Psoas muscle (tissue), 7 donors: ENCODE measurements at regions not wholly inside any gene's neighbourhood (a gene's known extent, or its start where the extent isn't known, plus 50 kb on each side); places are given as distances from the start of the nearest gene placed in this dataset.
"Not testable (repeated sequence)": the region's sequence is repeated elsewhere in the genome, so short reads cannot be mapped to it uniquely, and the experiment has no call there.

Experiments
- ATAC-seq, 4 donors: fragments of 200-7000 bp; cut with Tn5 transposase; one replicate each; pipeline ENCODE4 v1.9.1; 2020; ENCODE audit warnings: moderate library complexity in 3 of 4, mild to moderate bottlenecking in 2 of 4
- DNase-seq, 2 donors: peaks; one replicate each; pipeline ENCODE4 v3.0.0-alpha.2; 2020
- H3K27ac ChIP-seq: fragments of 200-600 bp; one replicate; pipeline ENCODE4 v1.8.0; 2022
- H3K27me3 ChIP-seq, 3 donors: fragments of 200-600 bp in 1 of 3; one replicate each; pipeline versions ENCODE4 v1.6.1 to v1.8.0; 2013 to 2022; ENCODE audit warnings: low read length in 2 of 3, mild to moderate bottlenecking in 2 of 3, moderate library complexity in 1 of 3; ENCODE audit not compliant: insufficient read depth in 3 of 3
- H3K36me3 ChIP-seq, 2 donors: fragments of 200-600 bp in 1 of 2; one replicate each; pipeline versions ENCODE4 v1.6.1 to v1.8.0; 2013 to 2022; ENCODE audit warnings: low read depth in 1 of 2, mild to moderate bottlenecking in 1 of 2, moderate library complexity in 1 of 2; ENCODE audit not compliant: insufficient read depth in 1 of 2
- H3K4me1 ChIP-seq: fragments of 200-600 bp; one replicate; pipeline ENCODE4 v1.8.0; 2022
- H3K4me3 ChIP-seq: fragments of 200-600 bp; one replicate; pipeline ENCODE4 v1.8.0; 2022; ENCODE audit warnings: mild to moderate bottlenecking
- H3K9me3 ChIP-seq: fragments of 200-600 bp; one replicate; pipeline ENCODE4 v1.8.0; 2022
- CTCF ChIP-seq: fragments of 200-600 bp; IDR thresholded peaks from one replicate; pipeline ENCODE4 v1.8.0; 2022; ENCODE audit warnings: antibody characterized with exemption
- WGBS, 3 donors: extraction: QIAGEN DNeasy Blood & Tissue Kit; methylation state at CpG; one replicate each; pipeline versions ENCODE4 v1.1.6 to v1.1.7; 2013; 5-methylcytosine and 5-hydroxymethylcytosine counted together
- intact Hi-C, 2 donors: fragments of 100-400 bp; cut with DNase I; formaldehyde crosslinking; loops; one replicate each; pipeline versions ENCODE4 v1.11.0 to v1.14.2; 2022
- donor health status: healthy with polysubstance abuse.
- donor health status: DM: no; HTN: no; CAD: no; lungs with moderate emphysema.
- donor health status: Bipolar disorder and iron deficiency.
- donor health status: healthy.
- donor health status: DM: yes; HTN: yes; CAD: no.
- donor health status: DM: no; HTN: no; CAD: no.
- donor health status: DM: yes; HTN: yes; CAD: no.

GRCh38 chr6:115839583-115840181 is 221.0 kb downstream of the FRK start:
- H3K27ac ChIP-seq, result no peak overlapping the region
- H3K4me3 ChIP-seq, result no peak overlapping the region
- intact Hi-C loops, result no loop called here
- H3K36me3 ChIP-seq, result no peaks in the 10 kb centered on the region
- 89 to 92% (median 92%) methylated on average over 7 of the region's 7 CpGs for WGBS, 3 donors
- ATAC-seq (no peak), DNase-seq (no peak)
- H3K4me1 ChIP-seq, result no peaks in the 10 kb centered on the region
- H3K27me3 ChIP-seq, result no peaks in the 10 kb centered on the region
- no peak for TF ChIP-seq CTCF
- no peaks in the 10 kb centered on the region for H3K9me3 ChIP-seq

GRCh38 chr6:115838763-115839401 is 221.8 kb downstream of the FRK start:
- DNase-seq (no peak), ATAC-seq (peak in 1 of 4 donors; percentile 47)
- no peaks in the 10 kb centered on the region for H3K4me1 ChIP-seq
- peak; percentile 43 for TF ChIP-seq CTCF
- H3K4me3 ChIP-seq, result no peak overlapping the region
- WGBS, 3 donors, result 62 to 76% (median 74%) methylated on average over 3 of the region's 3 CpGs
- no peaks in the 10 kb centered on the region for H3K27me3 ChIP-seq
- no peak overlapping the region for H3K27ac ChIP-seq
- no peaks in the 10 kb centered on the region for H3K36me3 ChIP-seq
- intact Hi-C loops, result no loop called here
- H3K9me3 ChIP-seq, result no peaks in the 10 kb centered on the region

GRCh38 chr6:115838216-115838615 is 222.5 kb downstream of the FRK start:
- intact Hi-C loops, result no loop called here

GRCh38 chr6:115836374-115836773 is 224.3 kb downstream of the FRK start:
- H3K27me3 ChIP-seq, ATAC-seq, H3K27ac ChIP-seq, H3K4me3 ChIP-seq, intact Hi-C loops, DNase-seq, H3K9me3 ChIP-seq, H3K4me1 ChIP-seq, H3K36me3 ChIP-seq: not testable (repeated sequence)
- WGBS, 3 donors, result 92 to 93% (median 92%) methylated on average over 10 of the region's 13 CpGs

More at GRCh38 chr6:115838216-115838615, 222.5 kb downstream of the FRK start:
- no peak for TF ChIP-seq CTCF
- WGBS, 3 donors, result 85 to 90% (median 86%) methylated on average over 4 of the region's 4 CpGs
- no peaks in the 10 kb centered on the region for H3K27me3 ChIP-seq
- DNase-seq (no peak), ATAC-seq (no peak)
- no peak overlapping the region for H3K27ac ChIP-seq
- H3K36me3 ChIP-seq, result no peaks in the 10 kb centered on the region
- no peaks in the 10 kb centered on the region for H3K9me3 ChIP-seq
- no peak overlapping the region for H3K4me3 ChIP-seq
- no peaks in the 10 kb centered on the region for H3K4me1 ChIP-seq

GRCh38 chr6:115835314-115835713 is 225.4 kb downstream of the FRK start:
- Histone ChIP-seq H3K4me1 (no peaks in the 10 kb centered on the region), H3K27me3 (no peaks in the 10 kb centered on the region), H3K9me3 (no peaks in the 10 kb centered on the region), H3K27ac (no peak overlapping the region), H3K36me3 (no peaks in the 10 kb centered on the region), H3K4me3 (no peak overlapping the region)
- DNase-seq (no peak), ATAC-seq (no peak)
- 33 to 47% (median 37%) methylated on average over 2 of the region's 2 CpGs for WGBS, 3 donors
- intact Hi-C loops, result no loop called here
- no peak for TF ChIP-seq CTCF

- DNase-seq, H3K4me3 ChIP-seq, ATAC-seq, intact Hi-C loops, H3K27ac ChIP-seq, H3K9me3 ChIP-seq, H3K27me3 ChIP-seq, H3K36me3 ChIP-seq, H3K4me1 ChIP-seq: not testable (repeated sequence)
- 87 to 96% (median 95%) methylated on average over 14 to 27 of the region's 27 CpGs for WGBS, 3 donors
Measured at GRCh38 chr6:115834542-115834941, 226.1 kb downstream of the FRK start.
